ENCODE measurements at regions not wholly inside any gene's neighbourhood (a gene's known extent, or its start where the extent isn't known, plus 50 kb on each side); places are given as distances from the start of the nearest gene placed in this dataset.

- no peak overlapping the region for H3K4me3 ChIP-seq
- TF ChIP-seq EP300 (IDR thresholded peaks at IDR 0.05) (no peak), CTCF (IDR thresholded peaks at IDR 0.05) (no peak), POLR2A (IDR thresholded peaks at IDR 0.05) (no peak)
- intact Hi-C loops (cut with DNase I), result no loop called here
- peaks cover 4% of the 10 kb centered on the region for H3K4me1 ChIP-seq (ENCODE audit: insufficient read depth)
- no peaks in the 10 kb centered on the region for H3K36me3 ChIP-seq
- H3K27me3 ChIP-seq, result no peaks in the 10 kb centered on the region
- no peaks in the 10 kb centered on the region for H3K9me3 ChIP-seq
- DNase-seq, result no peak
- no peak overlapping the region for H3K27ac ChIP-seq
- WGBS, 3 donors, result 79 to 84% (median 81%) methylated on average over 15 of the region's 15 CpGs
These were observed 114.4 kb upstream of the COPS8 start for GRCh38 chr2:236971131-236971821.

- Histone ChIP-seq H3K4me3 (no peak overlapping the region), H3K27ac (no peak overlapping the region), H3K4me1 (ENCODE audit: insufficient read depth) (peaks cover 3% of the 10 kb centered on the region), H3K36me3 (no peaks in the 10 kb centered on the region), H3K9me3 (no peaks in the 10 kb centered on the region), H3K27me3 (no peaks in the 10 kb centered on the region)
- intact Hi-C loops (cut with DNase I), result no loop called here
- no peak for DNase-seq
- WGBS, 3 donors, result 84 to 89% (median 84%) methylated on average over 20 of the region's 20 CpGs
- TF ChIP-seq CTCF (IDR thresholded peaks at IDR 0.05) (no peak), POLR2A (IDR thresholded peaks at IDR 0.05) (no peak)
These were observed 113.7 kb upstream of the COPS8 start for GRCh38 chr2:236971919-236972381.

GRCh38 chr2:236972491-236973342, 113.0 kb upstream of the COPS8 start:
- 55 to 66% (median 62%) methylated on average over 11 of the region's 11 CpGs for WGBS, 3 donors
- no peak overlapping the region for H3K4me3 ChIP-seq

More at GRCh38 chr2:236972491-236973342, 113.0 kb upstream of the COPS8 start:
- Histone ChIP-seq H3K4me1 (ENCODE audit: insufficient read depth) (no peaks in the 10 kb centered on the region), H3K27ac (no peak overlapping the region), H3K27me3 (no peaks in the 10 kb centered on the region), H3K36me3 (no peaks in the 10 kb centered on the region), H3K9me3 (no peaks in the 10 kb centered on the region)
- TF ChIP-seq CTCF (IDR thresholded peaks at IDR 0.05), result no peak
- TF ChIP-seq EP300 (IDR thresholded peaks at IDR 0.05), result no peak
- TF ChIP-seq POLR2A (IDR thresholded peaks at IDR 0.05), result no peak
- DNase-seq, result no peak
- intact Hi-C loops (cut with DNase I), result no loop called here

All from ovary (tissue), 7 donors.